ENCODE measurements at regions not wholly inside any gene's neighbourhood (a gene's known extent, or its start where the extent isn't known, plus 50 kb on each side); places are given as distances from the start of the nearest gene placed in this dataset.

DNA sequence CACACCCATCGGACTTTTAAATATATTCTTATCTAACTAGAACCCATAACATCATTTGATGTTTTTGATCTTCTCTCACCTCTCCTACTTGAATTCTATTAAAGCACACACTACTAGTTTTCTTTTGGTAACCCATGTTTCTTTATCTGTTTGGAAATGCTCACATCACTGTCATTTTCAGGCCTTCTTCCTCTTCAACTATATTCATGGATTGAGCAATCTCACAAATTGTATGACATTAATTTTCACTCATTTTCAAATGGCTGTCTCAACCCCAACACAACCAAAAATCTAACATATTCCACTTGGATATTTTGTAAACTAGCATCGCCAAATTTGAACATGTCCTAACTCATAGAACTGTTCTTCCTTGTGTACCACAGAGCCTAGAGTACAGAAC is 488.0 kb upstream of the SEMA3A start:
- TF ChIP-seq POLR2A (IDR thresholded peaks at IDR 0.05), result no peak
- TF ChIP-seq, protein P1, sequence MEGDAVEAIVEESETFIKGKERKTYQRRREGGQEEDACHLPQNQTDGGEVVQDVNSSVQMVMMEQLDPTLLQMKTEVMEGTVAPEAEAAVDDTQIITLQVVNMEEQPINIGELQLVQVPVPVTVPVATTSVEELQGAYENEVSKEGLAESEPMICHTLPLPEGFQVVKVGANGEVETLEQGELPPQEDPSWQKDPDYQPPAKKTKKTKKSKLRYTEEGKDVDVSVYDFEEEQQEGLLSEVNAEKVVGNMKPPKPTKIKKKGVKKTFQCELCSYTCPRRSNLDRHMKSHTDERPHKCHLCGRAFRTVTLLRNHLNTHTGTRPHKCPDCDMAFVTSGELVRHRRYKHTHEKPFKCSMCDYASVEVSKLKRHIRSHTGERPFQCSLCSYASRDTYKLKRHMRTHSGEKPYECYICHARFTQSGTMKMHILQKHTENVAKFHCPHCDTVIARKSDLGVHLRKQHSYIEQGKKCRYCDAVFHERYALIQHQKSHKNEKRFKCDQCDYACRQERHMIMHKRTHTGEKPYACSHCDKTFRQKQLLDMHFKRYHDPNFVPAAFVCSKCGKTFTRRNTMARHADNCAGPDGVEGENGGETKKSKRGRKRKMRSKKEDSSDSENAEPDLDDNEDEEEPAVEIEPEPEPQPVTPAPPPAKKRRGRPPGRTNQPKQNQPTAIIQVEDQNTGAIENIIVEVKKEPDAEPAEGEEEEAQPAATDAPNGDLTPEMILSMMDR (IDR thresholded peaks at IDR 0.05), result no peak
- intact Hi-C loops (cut with DNase I), result no loop called here
- Histone ChIP-seq H3K4me3 (no peak overlapping the region), H3K4me1 (no peaks in the 10 kb centered on the region), H3K27ac (no peak overlapping the region), H3K36me3 (no peaks in the 10 kb centered on the region), H3K27me3 (no peaks in the 10 kb centered on the region), H3K9me3 (no peaks in the 10 kb centered on the region)
- ATAC-seq (no peak), DNase-seq (no peak)
- WGBS, 4 donors, result 68 to 87% (median 74%) methylated on average over 2 of the region's 2 CpGs

DNA sequence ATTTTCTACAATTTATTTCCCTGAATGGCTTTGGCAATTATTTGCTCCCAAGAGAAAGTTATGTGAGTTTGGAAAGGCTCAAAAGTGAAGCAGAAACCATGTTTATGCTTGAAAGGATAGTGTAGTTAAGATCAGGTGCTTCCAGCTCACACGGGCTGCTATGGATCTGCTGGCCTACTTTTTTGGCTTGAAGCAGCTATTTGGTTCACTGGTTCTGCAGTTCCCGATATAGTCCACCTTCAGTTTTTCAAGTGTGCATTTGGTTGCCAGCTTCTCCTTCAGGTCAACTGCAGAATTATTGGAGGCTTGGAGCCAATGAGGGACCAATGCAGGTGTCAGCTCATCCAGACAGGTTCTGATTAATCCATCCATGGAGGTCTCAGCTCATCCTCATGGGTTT is 484.3 kb upstream of the SEMA3A start:
- no peak overlapping the region for H3K4me3 ChIP-seq
- no peak for ATAC-seq
- no peaks in the 10 kb centered on the region for H3K36me3 ChIP-seq
- H3K9me3 ChIP-seq, result no peaks in the 10 kb centered on the region
- no peak overlapping the region for H3K27ac ChIP-seq
- DNase-seq, result no peak
- H3K27me3 ChIP-seq, result no peaks in the 10 kb centered on the region
- intact Hi-C loops (cut with DNase I), result no loop called here
- peaks cover 0 to 7% (median 0%) of the 10 kb centered on the region in 12 donors for H3K4me1 ChIP-seq
- WGBS, 4 donors, result 93 to 99% (median 97%) methylated on average over 2 of the region's 2 CpGs
- no peak for TF ChIP-seq POLR2A (IDR thresholded peaks at IDR 0.05)
- TF ChIP-seq, protein P1 (IDR thresholded peaks at IDR 0.05), result no peak

DNA sequence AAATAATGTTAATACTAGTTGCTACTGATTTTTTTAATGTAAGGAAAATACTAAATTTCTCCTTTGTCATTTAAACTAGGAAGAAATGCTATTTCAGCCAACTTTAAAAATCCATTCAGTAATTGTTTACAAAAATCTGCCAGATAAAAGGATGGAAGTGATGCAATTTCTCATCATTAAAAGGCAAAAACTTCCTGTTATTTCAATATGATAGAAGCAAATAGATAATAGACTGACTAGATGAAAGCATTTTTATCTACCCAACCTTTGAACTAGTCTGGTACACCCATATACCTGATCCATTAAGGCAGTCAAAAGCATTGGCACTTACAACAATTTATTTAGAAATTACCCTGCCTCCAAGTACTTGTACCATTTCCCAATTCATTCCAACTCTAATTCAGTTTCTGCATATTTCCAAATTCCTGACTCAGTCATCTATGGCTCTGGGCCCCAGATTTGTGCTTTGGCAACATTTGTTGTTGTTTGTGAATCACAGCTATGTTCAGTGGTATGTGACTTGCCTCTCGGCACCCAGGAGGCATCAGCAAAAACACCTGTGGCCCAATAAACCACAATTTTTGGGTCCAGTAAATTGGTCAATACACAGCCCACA is 482.6 kb upstream of the SEMA3A start:
- no peak for TF ChIP-seq POLR2A (IDR thresholded peaks at IDR 0.05)
- TF ChIP-seq, protein P1 (IDR thresholded peaks at IDR 0.05), result no peak
- DNase-seq (no peak), ATAC-seq (no peak)
- no peaks in the 10 kb centered on the region for H3K9me3 ChIP-seq
- H3K36me3 ChIP-seq, result no peaks in the 10 kb centered on the region
- no peak overlapping the region for H3K27ac ChIP-seq
- WGBS, 4 donors, result 80 to 96% (median 88%) methylated on average over 1 of the region's 1 CpG
- H3K27me3 ChIP-seq, result no peaks in the 10 kb centered on the region
- H3K4me3 ChIP-seq, result no peak overlapping the region
- intact Hi-C loops (cut with DNase I), result no loop called here
- H3K4me1 ChIP-seq, result peaks cover 0 to 7% (median 0%) of the 10 kb centered on the region in 12 donors

DNA sequence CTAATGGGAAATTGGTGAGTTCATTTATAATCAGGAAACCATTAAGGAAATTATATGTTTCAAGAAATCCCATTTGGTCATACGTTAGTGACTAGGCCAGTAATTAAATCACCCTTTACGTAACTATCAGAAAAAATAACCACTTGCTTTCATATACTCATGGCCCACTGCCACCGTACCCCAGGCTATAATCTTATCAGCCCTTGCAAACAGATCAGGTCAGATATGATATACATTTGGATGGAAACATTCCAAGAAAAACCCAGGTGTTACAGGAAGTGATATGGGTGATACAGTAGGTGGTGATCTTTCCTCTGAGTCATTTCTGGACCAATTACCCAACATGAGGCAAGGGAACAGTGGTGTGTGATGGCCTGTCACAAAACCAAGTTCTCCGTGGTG is 481.0 kb upstream of the SEMA3A start:
- ATAC-seq (no peak), DNase-seq (no peak)
- TF ChIP-seq POLR2A (IDR thresholded peaks at IDR 0.05), result no peak
- TF ChIP-seq, protein P1 (IDR thresholded peaks at IDR 0.05), result no peak
- 77 to 83% (median 80%) methylated on average over 4 of the region's 4 CpGs for WGBS, 4 donors
- H3K36me3 ChIP-seq, result no peaks in the 10 kb centered on the region
- no peak overlapping the region for H3K27ac ChIP-seq
- no peak overlapping the region for H3K4me3 ChIP-seq
- intact Hi-C loops (cut with DNase I), result no loop called here
- H3K4me1 ChIP-seq, result peaks cover 0 to 11% (median 0%) of the 10 kb centered on the region in 12 donors
- no peaks in the 10 kb centered on the region for H3K9me3 ChIP-seq
- H3K27me3 ChIP-seq, result no peaks in the 10 kb centered on the region
